ENCODE measurements at regions not wholly inside any gene's neighbourhood (a gene's known extent, or its start where the extent isn't known, plus 50 kb on each side); places are given as distances from the start of the nearest gene placed in this dataset.

DNA sequence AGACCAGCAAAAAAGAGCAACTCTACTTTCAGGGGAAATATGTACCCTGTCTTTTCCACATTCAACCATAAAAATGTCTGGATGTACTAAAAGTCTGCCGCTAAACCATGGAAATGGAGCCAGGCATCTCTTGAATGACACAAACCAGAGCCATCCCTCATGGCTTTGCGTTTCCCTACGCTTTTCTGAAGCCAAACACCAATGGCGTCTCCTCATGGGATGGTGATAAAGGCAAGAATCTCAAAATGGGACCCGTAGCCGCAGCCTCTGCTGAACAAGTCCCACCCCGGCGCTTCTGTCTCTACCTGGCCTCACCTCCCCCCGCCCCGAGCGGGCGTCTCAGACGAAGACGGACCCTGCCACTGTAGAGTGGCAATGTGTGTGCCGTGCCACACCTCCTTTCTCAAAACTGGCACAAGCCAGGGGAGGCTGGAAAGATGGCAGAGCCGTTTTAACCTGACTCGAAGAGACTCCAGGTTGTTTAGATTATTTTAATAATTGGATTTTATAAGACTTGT, 80.3 kb upstream of the AFDN start:
- Histone ChIP-seq H3K27ac (no peak overlapping the region), H3K4me3 (no peak overlapping the region), H3K36me3 (no peaks in the 10 kb centered on the region), H3K9me3 (ENCODE audit: low read depth) (no peaks in the 10 kb centered on the region), H3K4me1 (ENCODE audit: low read depth) (no peaks in the 10 kb centered on the region), H3K27me3 (no peaks in the 10 kb centered on the region)
- no peak for DNase-seq (ENCODE audit: low read depth in 1 of 2, low spot score in 1 of 2)
- TF ChIP-seq, protein P1, sequence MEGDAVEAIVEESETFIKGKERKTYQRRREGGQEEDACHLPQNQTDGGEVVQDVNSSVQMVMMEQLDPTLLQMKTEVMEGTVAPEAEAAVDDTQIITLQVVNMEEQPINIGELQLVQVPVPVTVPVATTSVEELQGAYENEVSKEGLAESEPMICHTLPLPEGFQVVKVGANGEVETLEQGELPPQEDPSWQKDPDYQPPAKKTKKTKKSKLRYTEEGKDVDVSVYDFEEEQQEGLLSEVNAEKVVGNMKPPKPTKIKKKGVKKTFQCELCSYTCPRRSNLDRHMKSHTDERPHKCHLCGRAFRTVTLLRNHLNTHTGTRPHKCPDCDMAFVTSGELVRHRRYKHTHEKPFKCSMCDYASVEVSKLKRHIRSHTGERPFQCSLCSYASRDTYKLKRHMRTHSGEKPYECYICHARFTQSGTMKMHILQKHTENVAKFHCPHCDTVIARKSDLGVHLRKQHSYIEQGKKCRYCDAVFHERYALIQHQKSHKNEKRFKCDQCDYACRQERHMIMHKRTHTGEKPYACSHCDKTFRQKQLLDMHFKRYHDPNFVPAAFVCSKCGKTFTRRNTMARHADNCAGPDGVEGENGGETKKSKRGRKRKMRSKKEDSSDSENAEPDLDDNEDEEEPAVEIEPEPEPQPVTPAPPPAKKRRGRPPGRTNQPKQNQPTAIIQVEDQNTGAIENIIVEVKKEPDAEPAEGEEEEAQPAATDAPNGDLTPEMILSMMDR (IDR thresholded peaks at IDR 0.05; ENCODE audit: low read depth, low read length), result no peak

DNA sequence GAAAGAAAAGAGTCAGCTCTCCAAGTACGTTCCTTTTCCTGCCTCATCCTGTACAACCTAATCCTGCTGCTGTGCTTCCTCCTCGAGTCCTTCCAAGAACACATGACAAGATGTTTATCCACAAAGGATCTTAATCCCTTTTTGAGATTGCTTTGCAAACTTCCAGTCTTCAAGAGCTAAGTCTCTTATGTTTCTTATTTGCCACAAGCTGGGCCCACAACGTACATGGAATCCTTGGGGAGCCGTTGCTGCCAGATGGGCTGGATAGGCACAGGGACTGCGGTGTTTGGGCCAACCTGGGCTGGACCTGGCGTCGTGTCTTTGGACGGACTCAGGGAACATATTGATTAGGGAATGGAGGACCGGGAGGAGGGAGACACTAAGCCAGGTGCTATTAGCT, 79.7 kb upstream of the AFDN start:
- DNase-seq (ENCODE audit: low read depth in 1 of 2, low spot score in 1 of 2), result no peak
- Histone ChIP-seq H3K4me3 (no peak overlapping the region), H3K9me3 (ENCODE audit: low read depth) (no peaks in the 10 kb centered on the region), H3K4me1 (ENCODE audit: low read depth) (no peaks in the 10 kb centered on the region), H3K36me3 (no peaks in the 10 kb centered on the region), H3K27me3 (no peaks in the 10 kb centered on the region), H3K27ac (no peak overlapping the region)
- TF ChIP-seq, protein P1 (IDR thresholded peaks at IDR 0.05; ENCODE audit: low read depth, low read length), result no peak

DNA sequence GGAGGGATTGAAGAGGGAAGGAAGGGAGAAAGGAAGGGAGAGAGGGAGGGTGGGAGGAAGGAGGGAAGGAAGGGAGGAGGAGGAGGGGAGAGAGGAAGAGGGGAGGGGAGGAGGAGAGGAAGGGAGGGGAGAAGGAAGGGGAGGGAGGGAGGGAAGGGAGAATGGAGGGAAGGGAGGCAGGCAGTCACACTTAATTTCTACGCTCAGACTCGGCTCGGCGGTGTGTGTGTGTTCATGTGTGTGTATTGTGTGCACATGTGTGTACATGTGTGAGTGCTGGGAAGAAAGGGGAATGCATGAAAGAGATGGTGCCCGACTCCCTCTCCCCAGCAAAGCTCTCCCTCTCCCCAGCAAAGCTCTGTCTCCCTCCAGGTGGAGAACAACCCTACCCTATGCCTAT, 79.1 kb upstream of the AFDN start:
- TF ChIP-seq, protein P1 (IDR thresholded peaks at IDR 0.05; ENCODE audit: low read depth, low read length), result no peak
- Histone ChIP-seq H3K27ac (no peak overlapping the region), H3K27me3 (no peaks in the 10 kb centered on the region), H3K36me3 (no peaks in the 10 kb centered on the region), H3K4me1 (ENCODE audit: low read depth) (no peaks in the 10 kb centered on the region), H3K9me3 (ENCODE audit: low read depth) (no peaks in the 10 kb centered on the region), H3K4me3 (no peak overlapping the region)
- DNase-seq (ENCODE audit: low read depth in 1 of 2, low spot score in 1 of 2), result no peak

DNA sequence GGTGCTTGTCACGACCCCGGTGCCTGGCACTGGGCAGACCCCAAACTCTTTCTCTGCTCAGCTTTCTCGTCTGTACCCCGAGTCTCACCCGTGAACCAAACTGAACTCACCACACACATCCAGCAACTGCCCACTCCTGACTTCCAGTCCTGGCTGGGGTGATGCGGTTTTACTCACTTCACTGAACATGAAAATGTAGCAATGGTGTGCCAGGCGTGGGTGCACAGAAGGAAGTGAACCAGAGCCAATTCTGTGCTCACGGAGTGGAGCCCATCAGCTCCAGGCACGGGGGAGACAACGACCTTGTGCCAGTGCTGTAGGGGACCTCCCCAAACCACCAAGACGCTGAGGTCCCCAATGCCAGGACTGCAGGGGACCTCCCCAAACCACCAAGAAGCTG, 78.7 kb upstream of the AFDN start:
- no peak for DNase-seq (ENCODE audit: low read depth in 1 of 2, low spot score in 1 of 2)
- no peak overlapping the region for H3K27ac ChIP-seq
- no peaks in the 10 kb centered on the region for H3K27me3 ChIP-seq
- H3K9me3 ChIP-seq (ENCODE audit: low read depth), result no peaks in the 10 kb centered on the region
- no peak overlapping the region for H3K4me3 ChIP-seq
- H3K4me1 ChIP-seq (ENCODE audit: low read depth), result no peaks in the 10 kb centered on the region
- H3K36me3 ChIP-seq, result no peaks in the 10 kb centered on the region
- TF ChIP-seq, protein P1 (IDR thresholded peaks at IDR 0.05; ENCODE audit: low read depth, low read length), result no peak

DNA sequence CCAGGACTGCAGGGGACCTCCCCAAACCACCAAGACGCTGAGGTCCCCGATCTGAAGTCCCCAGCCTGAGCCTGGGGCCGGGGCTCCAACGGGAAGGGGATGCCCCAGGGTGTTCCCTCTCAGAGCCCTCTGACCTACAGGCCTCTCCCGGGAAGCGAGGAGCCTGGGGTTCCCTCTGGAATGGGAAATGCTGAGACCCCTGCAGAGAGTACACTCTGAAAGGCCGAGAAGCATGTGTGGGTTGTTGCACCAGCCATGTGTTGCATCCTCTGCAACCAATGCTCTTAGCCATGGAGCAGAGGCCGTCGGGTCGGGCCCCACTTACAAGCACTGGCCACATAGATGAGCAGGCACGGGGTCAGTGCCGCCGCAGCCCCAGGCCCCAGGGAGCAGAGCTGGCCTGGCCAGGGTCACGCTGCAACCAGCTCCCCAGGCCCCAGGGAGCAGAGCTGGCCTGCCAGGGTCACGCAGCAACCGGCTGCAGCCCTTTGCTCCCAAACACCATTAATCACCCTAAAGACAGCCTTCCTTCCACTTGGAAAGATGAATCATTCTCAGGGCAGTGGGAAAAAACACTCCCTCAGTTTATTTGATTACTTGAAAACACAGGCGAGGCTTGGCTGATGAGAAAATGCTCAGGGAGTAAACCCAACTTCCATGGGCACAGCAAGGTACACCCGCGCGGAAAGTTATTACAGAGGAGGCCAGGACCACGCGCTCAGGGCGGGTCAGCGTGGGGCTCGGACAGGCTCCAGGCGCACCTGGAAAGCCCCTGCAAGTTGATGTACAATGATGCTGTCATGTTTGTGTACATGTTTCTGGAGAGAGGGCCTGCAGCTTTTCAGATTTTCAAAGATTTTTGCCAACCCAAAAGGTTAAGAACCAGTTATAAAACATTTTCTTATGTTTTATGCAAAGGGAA, 78.0 kb upstream of the AFDN start:
- Histone ChIP-seq H3K36me3 (no peaks in the 10 kb centered on the region), H3K9me3 (ENCODE audit: low read depth) (no peaks in the 10 kb centered on the region), H3K27ac (no peak overlapping the region), H3K4me3 (no peak overlapping the region), H3K27me3 (no peaks in the 10 kb centered on the region), H3K4me1 (ENCODE audit: low read depth) (no peaks in the 10 kb centered on the region)
- no peak for DNase-seq (ENCODE audit: low read depth in 1 of 2, low spot score in 1 of 2)
- TF ChIP-seq, protein P1 (IDR thresholded peaks at IDR 0.05; ENCODE audit: low read depth, low read length), result no peak
